ENCODE measurements at regions not wholly inside any gene's neighbourhood (a gene's known extent, or its start where the extent isn't known, plus 50 kb on each side); places are given as distances from the start of the nearest gene placed in this dataset.

GRCh38 chr5:103424453-103425205 is 138.0 kb downstream of the NUDT12 start:
- Histone ChIP-seq H2BK15ac (replicated peaks; ENCODE audit: low read depth) (no peak overlapping the region), H3K4me1 (ENCODE audit: control insufficient read depth, low read depth, low read length) (no peaks in the 10 kb centered on the region), H2AK5ac (ENCODE audit: low read length) (no peak overlapping the region), H3K9ac (ENCODE audit: low read length) (no peak overlapping the region), H3K56ac (ENCODE audit: low read length) (no peak overlapping the region), H3K18ac (ENCODE audit: low read length) (no peak overlapping the region), H3K4me3 (ENCODE audit: low read length) (no peak overlapping the region), H3K4me2 (ENCODE audit: low read length) (no peak overlapping the region), H3K27ac (ENCODE audit: low read depth, low read length) (no peak overlapping the region), H4K8ac (ENCODE audit: low read depth, low read length) (no peak overlapping the region), H2BK5ac (ENCODE audit: low read length) (no peak overlapping the region), H3K27me3 (ENCODE audit: insufficient read depth, low read length, poor library complexity) (no peaks in the 10 kb centered on the region), H3K36me3 (ENCODE audit: control insufficient read depth, insufficient read depth, low read length) (no peaks in the 10 kb centered on the region), H4K5ac (ENCODE audit: low read length) (no peak overlapping the region), H3K79me1 (ENCODE audit: low read length) (no peaks in the 10 kb centered on the region), H3K23ac (ENCODE audit: low read length) (no peak overlapping the region), H2BK120ac (ENCODE audit: low read depth, low read length) (no peak overlapping the region), H3K79me2 (ENCODE audit: control insufficient read depth, insufficient read depth, low read length) (no peaks in the 10 kb centered on the region), H3K4ac (ENCODE audit: low read depth, low read length) (no peak overlapping the region)
- DNase-seq = no peak
- WGBS (ENCODE audit: extremely low coverage, insufficient coverage, low lambda C conversion rate) = no CpG with 5 or more reads among the region's 5 CpGs

GRCh38 chr5:103424026-103424425 is 138.6 kb downstream of the NUDT12 start:
- Histone ChIP-seq H2AK5ac (ENCODE audit: low read length) (no peak overlapping the region), H4K8ac (ENCODE audit: low read depth, low read length) (no peak overlapping the region), H3K18ac (ENCODE audit: low read length) (no peak overlapping the region), H3K4me2 (ENCODE audit: low read length) (no peak overlapping the region), H3K79me2 (ENCODE audit: control insufficient read depth, insufficient read depth, low read length) (no peaks in the 10 kb centered on the region), H4K5ac (ENCODE audit: low read length) (no peak overlapping the region), H2BK15ac (replicated peaks; ENCODE audit: low read depth) (no peak overlapping the region), H3K4me1 (ENCODE audit: control insufficient read depth, low read depth, low read length) (no peaks in the 10 kb centered on the region), H3K4ac (ENCODE audit: low read depth, low read length) (no peak overlapping the region), H3K9ac (ENCODE audit: low read length) (no peak overlapping the region), H3K27ac (ENCODE audit: low read depth, low read length) (no peak overlapping the region), H3K4me3 (ENCODE audit: low read length) (no peak overlapping the region), H2BK120ac (ENCODE audit: low read depth, low read length) (no peak overlapping the region), H3K36me3 (ENCODE audit: control insufficient read depth, insufficient read depth, low read length) (no peaks in the 10 kb centered on the region), H3K56ac (ENCODE audit: low read length) (no peak overlapping the region), H3K23ac (ENCODE audit: low read length) (no peak overlapping the region), H3K79me1 (ENCODE audit: low read length) (no peaks in the 10 kb centered on the region), H2BK5ac (ENCODE audit: low read length) (no peak overlapping the region), H3K27me3 (ENCODE audit: insufficient read depth, low read length, poor library complexity) (no peaks in the 10 kb centered on the region)
- no peak for DNase-seq
- WGBS (ENCODE audit: extremely low coverage, insufficient coverage, low lambda C conversion rate) = no CpG with 5 or more reads among the region's 2 CpGs

GRCh38 chr5:103422756-103423155 is 139.8 kb downstream of the NUDT12 start:
- Histone ChIP-seq H3K4ac (ENCODE audit: low read depth, low read length) (no peak overlapping the region), H3K23ac (ENCODE audit: low read length) (no peak overlapping the region), H3K27me3 (ENCODE audit: insufficient read depth, low read length, poor library complexity) (no peaks in the 10 kb centered on the region), H3K4me1 (ENCODE audit: control insufficient read depth, low read depth, low read length) (no peaks in the 10 kb centered on the region), H2BK5ac (ENCODE audit: low read length) (no peak overlapping the region), H3K56ac (ENCODE audit: low read length) (no peak overlapping the region), H2BK120ac (ENCODE audit: low read depth, low read length) (no peak overlapping the region), H3K79me1 (ENCODE audit: low read length) (no peaks in the 10 kb centered on the region), H4K8ac (ENCODE audit: low read depth, low read length) (no peak overlapping the region), H3K9ac (ENCODE audit: low read length) (no peak overlapping the region), H3K4me2 (ENCODE audit: low read length) (no peak overlapping the region), H3K79me2 (ENCODE audit: control insufficient read depth, insufficient read depth, low read length) (no peaks in the 10 kb centered on the region), H3K36me3 (ENCODE audit: control insufficient read depth, insufficient read depth, low read length) (no peaks in the 10 kb centered on the region), H3K18ac (ENCODE audit: low read length) (no peak overlapping the region), H4K5ac (ENCODE audit: low read length) (no peak overlapping the region), H3K4me3 (ENCODE audit: low read length) (no peak overlapping the region), H2BK15ac (replicated peaks; ENCODE audit: low read depth) (no peak overlapping the region), H2AK5ac (ENCODE audit: low read length) (no peak overlapping the region), H3K27ac (ENCODE audit: low read depth, low read length) (no peak overlapping the region)
- no peak for DNase-seq

- Histone ChIP-seq H3K27me3 (ENCODE audit: insufficient read depth, low read length, poor library complexity) (no peaks in the 10 kb centered on the region), H3K4me3 (ENCODE audit: low read length) (no peak overlapping the region), H2AK5ac (ENCODE audit: low read length) (no peak overlapping the region), H3K27ac (ENCODE audit: low read depth, low read length) (no peak overlapping the region), H2BK15ac (replicated peaks; ENCODE audit: low read depth) (no peak overlapping the region), H3K79me2 (ENCODE audit: control insufficient read depth, insufficient read depth, low read length) (no peaks in the 10 kb centered on the region), H3K79me1 (ENCODE audit: low read length) (no peaks in the 10 kb centered on the region), H3K18ac (ENCODE audit: low read length) (no peak overlapping the region), H3K4me1 (ENCODE audit: control insufficient read depth, low read depth, low read length) (no peaks in the 10 kb centered on the region), H4K5ac (ENCODE audit: low read length) (no peak overlapping the region), H3K9ac (ENCODE audit: low read length) (no peak overlapping the region), H2BK120ac (ENCODE audit: low read depth, low read length) (no peak overlapping the region), H3K36me3 (ENCODE audit: control insufficient read depth, insufficient read depth, low read length) (no peaks in the 10 kb centered on the region), H3K4ac (ENCODE audit: low read depth, low read length) (no peak overlapping the region), H2BK5ac (ENCODE audit: low read length) (no peak overlapping the region), H3K56ac (ENCODE audit: low read length) (no peak overlapping the region), H4K8ac (ENCODE audit: low read depth, low read length) (no peak overlapping the region), H3K4me2 (ENCODE audit: low read length) (no peak overlapping the region), H3K23ac (ENCODE audit: low read length) (no peak overlapping the region)
- DNase-seq = peak; percentile 26
- WGBS (ENCODE audit: extremely low coverage, insufficient coverage, low lambda C conversion rate) = no CpG with 5 or more reads among the region's 2 CpGs
Observed at GRCh38 chr5:103414604-103415003, 148.0 kb downstream of the NUDT12 start.

GRCh38 chr5:103411711-103412110 is 150.9 kb downstream of the NUDT12 start:
- no peak overlapping the region for H3K56ac ChIP-seq (ENCODE audit: low read length)
- H3K18ac ChIP-seq (ENCODE audit: low read length) = no peak overlapping the region
- no peak overlapping the region for H4K8ac ChIP-seq (ENCODE audit: low read depth, low read length)
- no peak overlapping the region for H3K27ac ChIP-seq (ENCODE audit: low read depth, low read length)
- no peaks in the 10 kb centered on the region for H3K79me2 ChIP-seq (ENCODE audit: control insufficient read depth, insufficient read depth, low read length)
- H3K9ac ChIP-seq (ENCODE audit: low read length) = no peak overlapping the region
- H2AK5ac ChIP-seq (ENCODE audit: low read length) = no peak overlapping the region
- no peak overlapping the region for H3K4ac ChIP-seq (ENCODE audit: low read depth, low read length)
- H3K23ac ChIP-seq (ENCODE audit: low read length) = no peak overlapping the region
- no CpG with 5 or more reads among the region's 1 CpG for WGBS (ENCODE audit: extremely low coverage, insufficient coverage, low lambda C conversion rate)
- H2BK120ac ChIP-seq (ENCODE audit: low read depth, low read length) = no peak overlapping the region
- no peak overlapping the region for H3K4me3 ChIP-seq (ENCODE audit: low read length)
- no peak overlapping the region for H4K5ac ChIP-seq (ENCODE audit: low read length)
- no peak overlapping the region for H3K4me2 ChIP-seq (ENCODE audit: low read length)
- no peaks in the 10 kb centered on the region for H3K79me1 ChIP-seq (ENCODE audit: low read length)
- H2BK5ac ChIP-seq (ENCODE audit: low read length) = no peak overlapping the region
- DNase-seq = no peak
- H2BK15ac ChIP-seq (replicated peaks; ENCODE audit: low read depth) = no peak overlapping the region
- H3K36me3 ChIP-seq (ENCODE audit: control insufficient read depth, insufficient read depth, low read length) = no peaks in the 10 kb centered on the region
- H3K4me1 ChIP-seq (ENCODE audit: control insufficient read depth, low read depth, low read length) = no peaks in the 10 kb centered on the region
- no peaks in the 10 kb centered on the region for H3K27me3 ChIP-seq (ENCODE audit: insufficient read depth, low read length, poor library complexity)

GRCh38 chr5:103410172-103410571 is 151.6 kb downstream of the MACIR start:
- H3K79me2 ChIP-seq (ENCODE audit: control insufficient read depth, insufficient read depth, low read length) = no peaks in the 10 kb centered on the region
- H3K4me2 ChIP-seq (ENCODE audit: low read length) = no peak overlapping the region
- DNase-seq = no peak
- no peak overlapping the region for H3K4ac ChIP-seq (ENCODE audit: low read depth, low read length)
- no peak overlapping the region for H2BK5ac ChIP-seq (ENCODE audit: low read length)
- no peak overlapping the region for H2BK15ac ChIP-seq (replicated peaks; ENCODE audit: low read depth)
- no peak overlapping the region for H3K9ac ChIP-seq (ENCODE audit: low read length)
- no peak overlapping the region for H3K4me3 ChIP-seq (ENCODE audit: low read length)
- no peak overlapping the region for H3K56ac ChIP-seq (ENCODE audit: low read length)
- no CpG with 5 or more reads among the region's 2 CpGs for WGBS (ENCODE audit: extremely low coverage, insufficient coverage, low lambda C conversion rate)
- no peak overlapping the region for H3K23ac ChIP-seq (ENCODE audit: low read length)
- H3K27ac ChIP-seq (ENCODE audit: low read depth, low read length) = no peak overlapping the region
- no peaks in the 10 kb centered on the region for H3K4me1 ChIP-seq (ENCODE audit: control insufficient read depth, low read depth, low read length)
- no peak overlapping the region for H4K5ac ChIP-seq (ENCODE audit: low read length)
- H2AK5ac ChIP-seq (ENCODE audit: low read length) = no peak overlapping the region
- no peak overlapping the region for H2BK120ac ChIP-seq (ENCODE audit: low read depth, low read length)
- no peak overlapping the region for H4K8ac ChIP-seq (ENCODE audit: low read depth, low read length)
- no peaks in the 10 kb centered on the region for H3K79me1 ChIP-seq (ENCODE audit: low read length)
- H3K36me3 ChIP-seq (ENCODE audit: control insufficient read depth, insufficient read depth, low read length) = no peaks in the 10 kb centered on the region
- no peak overlapping the region for H3K18ac ChIP-seq (ENCODE audit: low read length)
- H3K27me3 ChIP-seq (ENCODE audit: insufficient read depth, low read length, poor library complexity) = no peaks in the 10 kb centered on the region

Measured in mesendoderm (in vitro differentiated cells).